MCF 10A (cell line): ENCODE measurements at regions not wholly inside any gene's neighbourhood (a gene's known extent, or its start where the extent isn't known, plus 50 kb on each side); places are given as distances from the start of the nearest gene placed in this dataset.

Experiments
- BruUV-seq: library from RNA; stranded (reverse); fragments of 400-500 nt; replicated peaks from 2 replicates; lab custom pipeline; 2021; lab: Mats Ljungman, UMichigan
- CTCF ChIA-PET: fragments of 300-600 bp; sonication (Branson Sonifier 250); formaldehyde crosslinking; extraction: SDS; loops from one replicate; lab custom pipeline; 2021; ENCODE audit warnings: antibody characterized with exemption, inconsistent platforms; lab: Yijun Ruan, JAX
- POLR2A ChIA-PET: fragments of 300-600, 350-650 bp; sonication (Branson Sonifier 250); formaldehyde crosslinking; extraction: SDS; loops from one replicate; lab custom pipeline; 2020; ENCODE audit warnings: antibody characterized with exemption, inconsistent platforms; lab: Yijun Ruan, JAX
- DNase-seq: peaks from one replicate; pipeline ENCODE4 v3.0.0-alpha.2; 2018; ENCODE audit not compliant: unreplicated experiment
- H3K27ac Mint-ChIP-seq: one replicate; pipeline ENCODE4 v1.8.0; 2022; ENCODE audit warnings: mild to moderate bottlenecking, low read depth, mixed read lengths; ENCODE audit not compliant: unreplicated experiment
- H3K27me3 Mint-ChIP-seq: one replicate; pipeline ENCODE4 v1.8.0; 2022; ENCODE audit warnings: mixed read lengths; ENCODE audit not compliant: insufficient read depth, unreplicated experiment
- H3K36me3 Mint-ChIP-seq: one replicate; pipeline ENCODE4 v1.8.0; 2022; ENCODE audit warnings: mild to moderate bottlenecking, moderate library complexity, mixed read lengths; ENCODE audit not compliant: insufficient read depth, unreplicated experiment
- H3K4me1 Mint-ChIP-seq: one replicate; pipeline ENCODE4 v1.8.0; 2022; ENCODE audit warnings: mixed read lengths; ENCODE audit not compliant: insufficient read depth, unreplicated experiment
- H3K4me3 Mint-ChIP-seq: one replicate; pipeline ENCODE4 v1.8.0; 2022; ENCODE audit warnings: mild to moderate bottlenecking, moderate library complexity, mixed read lengths; ENCODE audit not compliant: unreplicated experiment
- H3K9me3 Mint-ChIP-seq: one replicate; pipeline ENCODE4 v1.8.0; 2022; ENCODE audit warnings: mixed read lengths; ENCODE audit not compliant: unreplicated experiment
- CTCF ChIP-seq: fragments of 200-600 bp; IDR thresholded peaks from one replicate; pipeline ENCODE4 v1.8.0; 2022; ENCODE audit warnings: antibody characterized with exemption, mild to moderate bottlenecking; ENCODE audit not compliant: unreplicated experiment
- intact Hi-C: fragments of 100-400 bp; cut with micrococcal nuclease; formaldehyde crosslinking; loops from 2 replicates; pipeline ENCODE4 v1.14.1; 2022

GRCh38 chr11:19567996-19568395, 144.6 kb upstream of the NAV2 start:
- H3K4me3 Mint-ChIP-seq, result no peak overlapping the region
- CTCF ChIA-PET, result interaction anchor here (0.6 to 18.2 kb wide), 7 partner anchors 10 to 334 kb away, joined by 3 to 408 read pairs (median 4); no protein-coding TSS in a partner anchor
- no peak for DNase-seq
- H3K36me3 Mint-ChIP-seq, result no peaks in the 10 kb centered on the region
- POLR2A ChIA-PET, result no interaction called here
- no peaks in the 10 kb centered on the region for H3K27me3 Mint-ChIP-seq
- no peaks in the 10 kb centered on the region for H3K4me1 Mint-ChIP-seq
- H3K27ac Mint-ChIP-seq, result no peak overlapping the region
- intact Hi-C loops, result no loop called here
- no peaks in the 10 kb centered on the region for H3K9me3 Mint-ChIP-seq
- BruUV-seq, result no TSS peak
- TF ChIP-seq CTCF, result no peak

GRCh38 chr11:19566583-19567379, 145.9 kb upstream of the NAV2 start:
- Mint-ChIP-seq H3K27ac (no peak overlapping the region), H3K9me3 (no peaks in the 10 kb centered on the region), H3K4me3 (no peak overlapping the region), H3K27me3 (no peaks in the 10 kb centered on the region), H3K36me3 (no peaks in the 10 kb centered on the region), H3K4me1 (no peaks in the 10 kb centered on the region)
- BruUV-seq, result no TSS peak
- intact Hi-C loops, result no loop called here
- ChIA-PET CTCF (interaction anchor here (0.5 to 18.2 kb wide), 10 partner anchors 9 to 387 kb away, joined by 3 to 408 read pairs (median 4); no protein-coding TSS in a partner anchor), POLR2A (interaction anchor here (0.9 to 1.3 kb wide), 2 partner anchors 146 to 175 kb away, joined by 3 to 4 read pairs; partner anchors contain the start of gene NAV2)
- no peak for DNase-seq
- TF ChIP-seq CTCF, result no peak

GRCh38 chr11:19565639-19566038, 147.0 kb upstream of the NAV2 start:
- ChIA-PET POLR2A (interaction anchor here (0.6 to 1.3 kb wide), 2 partner anchors 133 to 177 kb away, joined by 3 read pairs; no protein-coding TSS in a partner anchor), CTCF (interaction anchor here (0.6 to 18.2 kb wide), 14 partner anchors 8 to 495 kb away, joined by 3 to 408 read pairs (median 7); no protein-coding TSS in a partner anchor)
- Mint-ChIP-seq H3K36me3 (no peaks in the 10 kb centered on the region), H3K27me3 (no peaks in the 10 kb centered on the region), H3K4me3 (no peak overlapping the region), H3K4me1 (peaks cover 6% of the 10 kb centered on the region), H3K27ac (peak overlapping the region; percentile 59), H3K9me3 (no peaks in the 10 kb centered on the region)
- DNase-seq, result no peak
- BruUV-seq, result no TSS peak
- intact Hi-C loops, result no loop called here
- TF ChIP-seq CTCF, result no peak

GRCh38 chr11:19562156-19562555, 150.5 kb upstream of the NAV2 start:
- H3K27me3 Mint-ChIP-seq, result no peaks in the 10 kb centered on the region
- intact Hi-C loops, result no loop called here

More at GRCh38 chr11:19562156-19562555, 150.5 kb upstream of the NAV2 start:
- no peaks in the 10 kb centered on the region for H3K9me3 Mint-ChIP-seq
- H3K36me3 Mint-ChIP-seq, result no peaks in the 10 kb centered on the region
- no peak for DNase-seq
- no TSS peak for BruUV-seq
- H3K4me1 Mint-ChIP-seq, result peaks cover 6% of the 10 kb centered on the region
- H3K27ac Mint-ChIP-seq, result no peak overlapping the region
- no peak for TF ChIP-seq CTCF
- CTCF ChIA-PET, result interaction anchor here (0.7 to 18.2 kb wide), 9 partner anchors 97 to 554 kb away, joined by 3 to 408 read pairs (median 12); no protein-coding TSS in a partner anchor
- POLR2A ChIA-PET, result no interaction called here
- no peak overlapping the region for H3K4me3 Mint-ChIP-seq
